GM10266 (cell line): ENCODE measurements at regions not wholly inside any gene's neighbourhood (a gene's known extent, or its start where the extent isn't known, plus 50 kb on each side); places are given as distances from the start of the nearest gene placed in this dataset.
"Not testable (repeated sequence)": the region's sequence is repeated elsewhere in the genome, so short reads cannot be mapped to it uniquely, and the experiment has no call there.

Experiments used
- DNase-seq: peaks from one replicate; pipeline ENCODE4 v3.0.0; 2012; ENCODE audit errors: extremely low spot score
- CTCF ChIP-seq: IDR thresholded peaks from 2 replicates; pipeline ENCODE4 v1.5.1; 2012; ENCODE audit warnings: mild to moderate bottlenecking, low read depth; ENCODE audit not compliant: control insufficient read depth, insufficient read depth; ENCODE audit errors: missing control alignments

GRCh38 chr3:188006726-188007393 lies 147.1 kb upstream of the LPP start:
- DNase-seq: no peak
- TF ChIP-seq CTCF: no peak

GRCh38 chr3:188007897-188008296 lies 146.1 kb upstream of the LPP start:
- DNase-seq: no peak
- no peak for TF ChIP-seq CTCF

- no peak for DNase-seq
- no peak for TF ChIP-seq CTCF
Observed at GRCh38 chr3:188008582-188009213, 145.3 kb upstream of the LPP start.

- no peak for TF ChIP-seq CTCF
- no peak for DNase-seq
Observed at GRCh38 chr3:188010478-188010877, 143.5 kb upstream of the LPP start.

GRCh38 chr3:188019727-188020126 lies 134.2 kb upstream of the LPP start:
- no peak for TF ChIP-seq CTCF

GRCh38 chr3:188021041-188021440 lies 132.9 kb upstream of the LPP start:
- no peak for TF ChIP-seq CTCF
- no peak for DNase-seq

More at GRCh38 chr3:188019727-188020126, 134.2 kb upstream of the LPP start:
- DNase-seq: no peak

GRCh38 chr3:188021502-188022040 lies 132.4 kb upstream of the LPP start:
- no peak for DNase-seq
- no peak for TF ChIP-seq CTCF

GRCh38 chr3:188022902-188023301 lies 131.1 kb upstream of the LPP start:
- not testable (repeated sequence) for DNase-seq
